Breast epithelium (tissue), 4 donors: ENCODE measurements at regions not wholly inside any gene's neighbourhood (a gene's known extent, or its start where the extent isn't known, plus 50 kb on each side); places are given as distances from the start of the nearest gene placed in this dataset.

Experiments
- DNase-seq, 2 donors: peaks; one replicate each; pipeline ENCODE4 v3.0.0-alpha.2; 2019; ENCODE audit warnings: low spot score in 2 of 2
- H3K27ac ChIP-seq, 2 donors: fragments of 200-600 bp; sonication (generic) in 1 of 2; one replicate each; pipeline ENCODE4 v1.5.1; 2016 to 2019; ENCODE audit warnings: mild to moderate bottlenecking in 1 of 2
- H3K27me3 ChIP-seq, 2 donors: fragments of 200-600 bp; sonication (generic) in 1 of 2; one replicate each; pipeline versions ENCODE4 v1.5.1 to v1.6.0; 2017 to 2019; ENCODE audit warnings: control low read depth in 1 of 2, mild to moderate bottlenecking in 1 of 2
- H3K36me3 ChIP-seq: fragments of 200-600 bp; one replicate; pipeline ENCODE4 v1.5.1; 2019
- H3K4me1 ChIP-seq, 2 donors: fragments of 200-600 bp; sonication (generic); one replicate each; pipeline ENCODE4 v1.5.1; 2016 to 2019; ENCODE audit warnings: control low read depth in 1 of 2
- H3K4me3 ChIP-seq, 3 donors: fragments of 200-600 bp; sonication (generic); 1 replicate in 2 of 3; 2 replicates in 1 of 3; pipeline ENCODE4 v1.5.1; 2016 to 2019; ENCODE audit warnings: mild to moderate bottlenecking in 3 of 3, moderate library complexity in 2 of 3
- H3K9me3 ChIP-seq, 2 donors: fragments of 200-600 bp; sonication (generic) in 1 of 2; one replicate each; pipeline ENCODE4 v1.5.1; 2016 to 2019; ENCODE audit warnings: control low read depth in 1 of 2
- CTCF ChIP-seq, 3 donors: fragments of 450-650 bp; IDR thresholded peaks; one replicate each; pipeline ENCODE4 v1.5.1; 2016 to 2017; ENCODE audit warnings: antibody characterized with exemption in 3 of 3, mild to moderate bottlenecking in 3 of 3, moderate library complexity in 3 of 3
- POLR2A ChIP-seq: fragments of 450-650 bp; IDR thresholded peaks from one replicate; pipeline ENCODE4 v1.6.1; 2016; ENCODE audit warnings: antibody characterized with exemption, mild to moderate bottlenecking, moderate library complexity
- POLR2AphosphoS5 ChIP-seq, 3 donors: sonication (generic); formaldehyde crosslinking; IDR thresholded peaks; one replicate each; pipeline ENCODE4 v1.6.1; 2017; ENCODE audit warnings: antibody characterized with exemption in 3 of 3
- intact Hi-C: fragments of 100-400 bp; cut with DNase I; formaldehyde crosslinking; loops from one replicate; pipeline ENCODE4 v1.15.1; 2023; ENCODE audit warnings: low total_unique reads

GRCh38 chr2:20552847-20553246 lies 98.1 kb downstream of the HS1BP3 start:
- H3K9me3 ChIP-seq: no peaks in the 10 kb centered on the region
- TF ChIP-seq POLR2AphosphoS5 (IDR thresholded peaks at IDR 0.05): no peak
- TF ChIP-seq POLR2A: no peak
- TF ChIP-seq CTCF (IDR thresholded peaks at IDR 0.05): no peak
- H3K36me3 ChIP-seq: no peaks in the 10 kb centered on the region
- H3K4me1 ChIP-seq: no peaks in the 10 kb centered on the region
- H3K4me3 ChIP-seq: no peak overlapping the region
- no peaks in the 10 kb centered on the region for H3K27me3 ChIP-seq
- DNase-seq: no peak
- H3K27ac ChIP-seq: no peak overlapping the region
- intact Hi-C loops: loop anchor here (10.0 kb wide), 1 partner anchor 62 kb away; no protein-coding TSS in a partner anchor

GRCh38 chr2:20553580-20553979 lies 97.3 kb downstream of the HS1BP3 start:
- intact Hi-C loops: loop anchor here (10.0 kb wide), 1 partner anchor 61 kb away; no protein-coding TSS in a partner anchor
- Histone ChIP-seq H3K27ac (no peak overlapping the region), H3K9me3 (no peaks in the 10 kb centered on the region), H3K27me3 (no peaks in the 10 kb centered on the region), H3K4me3 (no peak overlapping the region), H3K36me3 (no peaks in the 10 kb centered on the region), H3K4me1 (no peaks in the 10 kb centered on the region)
- DNase-seq: no peak
- TF ChIP-seq POLR2A (no peak), CTCF (IDR thresholded peaks at IDR 0.05) (no peak), POLR2AphosphoS5 (IDR thresholded peaks at IDR 0.05) (no peak)

GRCh38 chr2:20555954-20556353 lies 94.9 kb downstream of the HS1BP3 start:
- intact Hi-C loops: loop anchor here (10.0 kb wide), 1 partner anchor 59 kb away; no protein-coding TSS in a partner anchor
- Histone ChIP-seq H3K4me3 (no peak overlapping the region), H3K36me3 (no peaks in the 10 kb centered on the region), H3K27me3 (no peaks in the 10 kb centered on the region), H3K27ac (no peak overlapping the region), H3K9me3 (no peaks in the 10 kb centered on the region), H3K4me1 (no peaks in the 10 kb centered on the region)
- TF ChIP-seq POLR2A: no peak
- no peak for TF ChIP-seq POLR2AphosphoS5 (IDR thresholded peaks at IDR 0.05)
- TF ChIP-seq CTCF (IDR thresholded peaks at IDR 0.05): no peak
- DNase-seq: no peak

GRCh38 chr2:20556756-20557155 lies 94.1 kb downstream of the HS1BP3 start:
- intact Hi-C loops: loop anchor here (10.0 kb wide), 1 partner anchor 58 kb away; no protein-coding TSS in a partner anchor
- H3K36me3 ChIP-seq: no peaks in the 10 kb centered on the region
- TF ChIP-seq POLR2AphosphoS5 (IDR thresholded peaks at IDR 0.05) (no peak), CTCF (IDR thresholded peaks at IDR 0.05) (no peak), POLR2A (no peak)
- no peak for DNase-seq
- H3K27me3 ChIP-seq: no peaks in the 10 kb centered on the region
- H3K4me1 ChIP-seq: no peaks in the 10 kb centered on the region
- no peaks in the 10 kb centered on the region for H3K9me3 ChIP-seq
- no peak overlapping the region for H3K4me3 ChIP-seq
- H3K27ac ChIP-seq: no peak overlapping the region

- intact Hi-C loops: loop anchor here (10.0 kb wide), 1 partner anchor 58 kb away; no protein-coding TSS in a partner anchor
- H3K27me3 ChIP-seq: no peaks in the 10 kb centered on the region
- H3K27ac ChIP-seq: no peak overlapping the region
- no peak overlapping the region for H3K4me3 ChIP-seq
- DNase-seq: no peak
- H3K9me3 ChIP-seq: no peaks in the 10 kb centered on the region
- H3K4me1 ChIP-seq: no peaks in the 10 kb centered on the region
- H3K36me3 ChIP-seq: no peaks in the 10 kb centered on the region
- TF ChIP-seq CTCF (IDR thresholded peaks at IDR 0.05) (no peak), POLR2A (no peak), POLR2AphosphoS5 (IDR thresholded peaks at IDR 0.05) (no peak)
Measured at GRCh38 chr2:20557226-20557625, 93.7 kb downstream of the HS1BP3 start.
